GM18867 (cell line): ENCODE measurements at regions not wholly inside any gene's neighbourhood (a gene's known extent, or its start where the extent isn't known, plus 50 kb on each side); places are given as distances from the start of the nearest gene placed in this dataset.
"Not testable (repeated sequence)": the region's sequence is repeated elsewhere in the genome, so short reads cannot be mapped to it uniquely, and the experiment has no call there.

Source experiments
- ATAC-seq: cut with Tn5 transposase; IDR thresholded peaks from one replicate; pipeline ENCODE4 v1.9.1; 2021; ENCODE audit warnings: mild to moderate bottlenecking, moderate library complexity; ENCODE audit not compliant: unreplicated experiment

- no peak for ATAC-seq
Measured at GRCh38 chr5:123710031-123710430, 198.1 kb downstream of the CSNK1G3 start.

DNA sequence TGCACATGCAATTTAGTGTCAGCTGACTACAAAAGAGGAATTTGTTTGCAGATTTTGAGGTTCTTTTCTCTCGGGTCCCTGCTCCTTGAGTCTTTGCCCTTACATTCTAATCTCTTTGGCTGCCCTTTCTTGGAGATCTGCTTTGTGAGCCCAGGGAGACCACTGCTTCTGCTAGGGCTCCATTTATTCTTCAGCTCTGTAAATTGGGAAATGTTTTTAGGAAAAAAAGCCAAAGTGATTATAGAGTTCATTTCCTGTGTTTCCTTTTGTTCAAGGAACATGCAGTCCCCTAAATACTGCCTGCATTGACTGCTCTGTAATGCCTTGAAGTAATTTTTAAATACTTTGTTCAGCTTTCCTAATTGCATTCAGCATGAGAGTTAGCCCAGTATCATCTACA is 197.4 kb downstream of the CSNK1G3 start:
- no peak for ATAC-seq

DNA sequence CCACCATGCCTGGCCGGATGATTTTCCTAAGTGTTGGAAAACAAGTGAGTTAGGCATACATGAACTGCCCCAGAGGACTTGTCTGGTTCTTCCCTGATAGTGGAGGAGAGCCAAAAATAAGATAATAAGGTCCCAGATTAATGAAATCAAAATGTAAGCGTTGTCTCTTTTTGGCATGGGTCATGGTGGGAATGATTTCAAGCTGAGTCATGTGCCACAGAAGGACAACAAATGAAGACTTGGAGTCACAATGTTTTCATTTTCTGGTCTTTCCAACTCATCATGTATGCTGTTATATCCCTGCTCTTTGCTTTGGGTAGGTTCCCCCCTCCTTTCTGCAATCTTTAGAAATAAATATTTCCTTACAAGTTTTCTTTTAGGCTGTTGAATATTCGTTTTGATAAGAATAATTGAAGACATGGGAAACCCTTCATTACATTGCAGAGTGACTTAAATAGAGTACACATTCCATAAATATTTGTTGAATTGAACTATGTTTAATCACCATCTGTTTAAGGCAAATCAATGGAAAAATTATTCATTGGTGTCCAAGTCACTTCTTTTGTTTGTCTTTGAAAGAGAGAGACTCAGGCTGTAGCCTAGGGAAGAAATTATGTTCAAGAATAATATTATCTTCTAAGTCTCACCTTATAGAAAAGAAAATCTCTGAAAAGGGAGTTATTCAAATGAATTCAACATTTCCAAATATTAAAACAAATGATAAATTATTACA is 196.3 kb downstream of the CSNK1G3 start:
- ATAC-seq: no peak

GRCh38 chr5:123706531-123706930 is 194.6 kb downstream of the CSNK1G3 start:
- ATAC-seq: no peak

GRCh38 chr5:123705741-123706140 is 193.8 kb downstream of the CSNK1G3 start:
- ATAC-seq: no peak

DNA sequence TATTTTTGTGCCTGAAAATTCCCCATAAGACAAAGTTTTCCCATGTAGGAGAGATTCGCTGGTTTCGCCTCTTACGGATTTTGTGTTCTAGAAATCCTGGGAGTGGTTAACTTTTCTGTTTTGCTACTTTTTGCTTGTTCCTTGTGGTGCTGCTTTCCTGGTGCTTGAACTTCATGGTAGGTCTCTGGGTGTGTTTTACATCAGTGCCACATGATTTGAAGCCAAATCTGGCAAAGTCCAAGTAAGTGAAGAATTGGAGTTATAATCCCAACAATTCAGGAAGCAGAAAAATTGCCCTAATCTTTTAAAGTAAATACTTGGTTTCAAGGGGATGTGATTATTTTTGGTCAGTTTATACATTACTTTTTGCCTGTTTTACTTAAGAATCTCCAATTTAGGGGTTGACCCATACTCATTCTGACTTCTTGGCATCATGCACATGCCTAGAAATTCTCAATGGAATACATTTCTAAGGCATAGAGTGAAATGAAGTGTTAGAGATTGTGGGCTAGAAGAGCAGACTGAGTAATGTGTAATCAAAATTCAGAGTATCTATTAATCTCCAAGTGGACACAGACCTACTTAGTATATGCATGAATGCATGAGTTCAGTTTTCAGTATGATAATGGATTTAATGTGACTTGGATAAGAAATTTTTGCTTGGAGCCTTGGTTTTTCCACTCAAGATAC is 189.7 kb downstream of the CSNK1G3 start:
- no peak for ATAC-seq

DNA sequence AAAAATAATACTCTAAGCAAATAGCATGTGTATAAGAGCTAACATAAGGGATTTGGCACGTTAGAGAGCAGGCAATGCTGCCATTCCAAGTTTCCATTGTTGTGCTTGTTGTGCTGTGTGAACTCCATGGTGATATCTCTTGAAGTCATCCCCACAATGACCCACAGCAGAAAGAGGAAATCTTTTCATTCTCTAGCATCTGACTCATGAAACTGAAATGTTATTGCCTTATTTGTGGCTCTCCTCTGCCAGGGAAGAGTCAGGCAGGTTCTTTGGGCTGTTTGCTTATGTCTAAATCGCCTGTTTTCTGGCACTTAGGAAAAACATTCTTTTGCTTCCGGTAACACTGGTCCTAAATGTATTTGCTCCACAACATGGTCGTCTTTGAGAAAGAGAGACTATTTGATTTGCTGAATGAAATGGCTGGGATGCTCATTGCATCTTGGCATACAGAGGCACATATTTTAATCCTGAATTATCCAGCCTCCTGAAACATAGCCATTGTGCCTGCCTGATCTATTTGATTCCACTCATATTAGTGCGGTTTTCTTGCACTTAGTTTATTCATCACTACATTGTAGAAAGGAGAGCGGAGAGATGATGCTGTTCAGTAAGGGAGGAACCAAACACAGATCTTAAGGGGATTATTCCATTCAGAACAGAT is 188.8 kb downstream of the CSNK1G3 start:
- ATAC-seq: no peak

- no peak for ATAC-seq
Measured at GRCh38 chr5:123699571-123699970, 187.6 kb downstream of the CSNK1G3 start.

DNA sequence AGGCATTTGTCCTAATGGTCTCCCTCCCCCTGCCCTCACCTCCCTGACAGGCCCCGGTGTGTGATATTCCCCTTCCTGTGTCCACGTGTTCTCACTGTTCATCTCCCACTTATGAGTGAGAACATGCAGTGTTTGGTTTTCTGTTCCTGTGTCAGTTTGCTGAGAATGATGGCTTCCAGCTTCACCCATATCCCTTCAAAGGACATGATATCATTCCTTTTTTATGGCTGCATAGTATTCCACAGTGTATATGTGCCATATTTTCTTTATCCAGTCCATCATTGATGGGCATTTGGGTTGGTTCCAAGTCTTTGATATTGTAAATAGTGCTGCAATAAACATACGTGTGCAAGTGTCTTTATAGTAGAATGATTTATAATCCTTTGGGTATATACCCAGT is 187.0 kb downstream of the CSNK1G3 start:
- ATAC-seq: not testable (repeated sequence)

- no peak for ATAC-seq
Measured at GRCh38 chr5:123696921-123697341, 185.0 kb downstream of the CSNK1G3 start.

- ATAC-seq: no peak
Measured at GRCh38 chr5:123690821-123691220, 178.8 kb downstream of the CSNK1G3 start.

- ATAC-seq: no peak
Measured at GRCh38 chr5:123681061-123681460, 169.1 kb downstream of the CSNK1G3 start.

DNA sequence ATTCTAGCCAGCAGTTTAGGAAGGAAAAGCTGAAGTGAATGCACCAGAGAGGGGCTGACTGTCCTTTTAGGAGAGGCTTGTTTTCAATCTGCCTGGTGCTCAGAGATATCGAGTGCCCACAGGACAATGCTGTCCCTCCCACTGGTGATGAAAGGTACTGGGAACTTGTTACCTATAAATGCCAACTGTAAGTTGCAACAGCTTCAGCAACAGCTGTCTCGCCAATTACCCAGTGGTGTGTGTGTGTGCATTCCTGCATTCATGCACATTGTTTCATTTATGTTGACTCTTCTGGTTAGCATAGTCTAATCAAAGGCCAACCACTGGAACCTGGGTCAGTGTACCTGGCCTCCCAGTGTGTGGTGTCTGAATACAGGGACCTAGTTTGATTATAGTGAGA is 161.1 kb downstream of the CSNK1G3 start:
- no peak for ATAC-seq

- no peak for ATAC-seq
Measured at GRCh38 chr5:123671711-123672456, 159.9 kb downstream of the CSNK1G3 start.

GRCh38 chr5:123671042-123671441 is 159.1 kb downstream of the CSNK1G3 start:
- peak; percentile 59 for ATAC-seq
